ENCODE measurements at regions not wholly inside any gene's neighbourhood (a gene's known extent, or its start where the extent isn't known, plus 50 kb on each side); places are given as distances from the start of the nearest gene placed in this dataset.

DNA sequence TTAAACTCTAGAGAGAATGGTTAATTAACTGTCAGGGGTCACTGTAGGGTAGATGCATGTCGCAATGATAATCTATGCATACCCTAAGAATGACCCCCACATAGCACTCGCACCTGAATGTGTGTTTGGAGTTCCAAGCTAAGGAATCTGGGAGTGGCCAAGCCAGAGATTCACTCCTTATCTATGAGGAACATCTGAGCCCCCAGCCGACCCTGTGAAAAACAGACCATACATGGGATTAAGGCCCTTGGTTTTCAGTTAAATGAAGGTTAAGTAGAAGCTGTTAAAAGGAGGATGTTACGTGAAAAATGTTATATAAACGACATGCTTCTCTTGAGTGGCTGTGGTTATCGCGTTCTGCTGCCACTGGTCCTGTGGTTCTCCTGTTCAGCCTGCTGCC is 147.2 kb downstream of the RELL1 start:
- POLR2A ChIA-PET = no interaction called here
- Histone ChIP-seq H3K4me2 (no peak overlapping the region), H3K4me3 (no peak overlapping the region), H3K9me3 (no peaks in the 10 kb centered on the region), H3K27ac (no peak overlapping the region), H3K4me1 (no peaks in the 10 kb centered on the region)
- TF ChIP-seq, protein P1, sequence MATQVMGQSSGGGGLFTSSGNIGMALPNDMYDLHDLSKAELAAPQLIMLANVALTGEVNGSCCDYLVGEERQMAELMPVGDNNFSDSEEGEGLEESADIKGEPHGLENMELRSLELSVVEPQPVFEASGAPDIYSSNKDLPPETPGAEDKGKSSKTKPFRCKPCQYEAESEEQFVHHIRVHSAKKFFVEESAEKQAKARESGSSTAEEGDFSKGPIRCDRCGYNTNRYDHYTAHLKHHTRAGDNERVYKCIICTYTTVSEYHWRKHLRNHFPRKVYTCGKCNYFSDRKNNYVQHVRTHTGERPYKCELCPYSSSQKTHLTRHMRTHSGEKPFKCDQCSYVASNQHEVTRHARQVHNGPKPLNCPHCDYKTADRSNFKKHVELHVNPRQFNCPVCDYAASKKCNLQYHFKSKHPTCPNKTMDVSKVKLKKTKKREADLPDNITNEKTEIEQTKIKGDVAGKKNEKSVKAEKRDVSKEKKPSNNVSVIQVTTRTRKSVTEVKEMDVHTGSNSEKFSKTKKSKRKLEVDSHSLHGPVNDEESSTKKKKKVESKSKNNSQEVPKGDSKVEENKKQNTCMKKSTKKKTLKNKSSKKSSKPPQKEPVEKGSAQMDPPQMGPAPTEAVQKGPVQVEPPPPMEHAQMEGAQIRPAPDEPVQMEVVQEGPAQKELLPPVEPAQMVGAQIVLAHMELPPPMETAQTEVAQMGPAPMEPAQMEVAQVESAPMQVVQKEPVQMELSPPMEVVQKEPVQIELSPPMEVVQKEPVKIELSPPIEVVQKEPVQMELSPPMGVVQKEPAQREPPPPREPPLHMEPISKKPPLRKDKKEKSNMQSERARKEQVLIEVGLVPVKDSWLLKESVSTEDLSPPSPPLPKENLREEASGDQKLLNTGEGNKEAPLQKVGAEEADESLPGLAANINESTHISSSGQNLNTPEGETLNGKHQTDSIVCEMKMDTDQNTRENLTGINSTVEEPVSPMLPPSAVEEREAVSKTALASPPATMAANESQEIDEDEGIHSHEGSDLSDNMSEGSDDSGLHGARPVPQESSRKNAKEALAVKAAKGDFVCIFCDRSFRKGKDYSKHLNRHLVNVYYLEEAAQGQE (IDR thresholded peaks at IDR 0.05) = no peak
- TF ChIP-seq, protein P2, sequence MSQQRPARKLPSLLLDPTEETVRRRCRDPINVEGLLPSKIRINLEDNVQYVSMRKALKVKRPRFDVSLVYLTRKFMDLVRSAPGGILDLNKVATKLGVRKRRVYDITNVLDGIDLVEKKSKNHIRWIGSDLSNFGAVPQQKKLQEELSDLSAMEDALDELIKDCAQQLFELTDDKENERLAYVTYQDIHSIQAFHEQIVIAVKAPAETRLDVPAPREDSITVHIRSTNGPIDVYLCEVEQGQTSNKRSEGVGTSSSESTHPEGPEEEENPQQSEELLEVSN (IDR thresholded peaks at IDR 0.05; ENCODE audit: borderline replicate concordance, low read depth) = no peak
- TF ChIP-seq HEYL (CRISPR knock-in tag; IDR thresholded peaks at IDR 0.05) (no peak), PHF8 (IDR thresholded peaks at IDR 0.05; ENCODE audit: borderline replicate concordance, low read depth) (no peak), POLR2AphosphoS2 (conservative IDR thresholded peaks at IDR 0.05; ENCODE audit: low read length) (no peak), MAZ (IDR thresholded peaks at IDR 0.05; ENCODE audit: borderline replicate concordance, low read depth, low read length) (no peak), FOXS1 (CRISPR knock-in tag; IDR thresholded peaks at IDR 0.05) (no peak), CBX8 (IDR thresholded peaks at IDR 0.05) (no peak), EHMT2 (IDR thresholded peaks at IDR 0.05; ENCODE audit: low read depth) (no peak), CEBPB (IDR thresholded peaks at IDR 0.05) (no peak), EHF (CRISPR knock-in tag; IDR thresholded peaks at IDR 0.05) (no peak)
- TF ChIP-seq, protein P3, sequence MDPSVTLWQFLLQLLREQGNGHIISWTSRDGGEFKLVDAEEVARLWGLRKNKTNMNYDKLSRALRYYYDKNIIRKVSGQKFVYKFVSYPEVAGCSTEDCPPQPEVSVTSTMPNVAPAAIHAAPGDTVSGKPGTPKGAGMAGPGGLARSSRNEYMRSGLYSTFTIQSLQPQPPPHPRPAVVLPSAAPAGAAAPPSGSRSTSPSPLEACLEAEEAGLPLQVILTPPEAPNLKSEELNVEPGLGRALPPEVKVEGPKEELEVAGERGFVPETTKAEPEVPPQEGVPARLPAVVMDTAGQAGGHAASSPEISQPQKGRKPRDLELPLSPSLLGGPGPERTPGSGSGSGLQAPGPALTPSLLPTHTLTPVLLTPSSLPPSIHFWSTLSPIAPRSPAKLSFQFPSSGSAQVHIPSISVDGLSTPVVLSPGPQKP (IDR thresholded peaks at IDR 0.05; ENCODE audit: low read depth, low read length) = no peak
- TF ChIP-seq, protein P4, sequence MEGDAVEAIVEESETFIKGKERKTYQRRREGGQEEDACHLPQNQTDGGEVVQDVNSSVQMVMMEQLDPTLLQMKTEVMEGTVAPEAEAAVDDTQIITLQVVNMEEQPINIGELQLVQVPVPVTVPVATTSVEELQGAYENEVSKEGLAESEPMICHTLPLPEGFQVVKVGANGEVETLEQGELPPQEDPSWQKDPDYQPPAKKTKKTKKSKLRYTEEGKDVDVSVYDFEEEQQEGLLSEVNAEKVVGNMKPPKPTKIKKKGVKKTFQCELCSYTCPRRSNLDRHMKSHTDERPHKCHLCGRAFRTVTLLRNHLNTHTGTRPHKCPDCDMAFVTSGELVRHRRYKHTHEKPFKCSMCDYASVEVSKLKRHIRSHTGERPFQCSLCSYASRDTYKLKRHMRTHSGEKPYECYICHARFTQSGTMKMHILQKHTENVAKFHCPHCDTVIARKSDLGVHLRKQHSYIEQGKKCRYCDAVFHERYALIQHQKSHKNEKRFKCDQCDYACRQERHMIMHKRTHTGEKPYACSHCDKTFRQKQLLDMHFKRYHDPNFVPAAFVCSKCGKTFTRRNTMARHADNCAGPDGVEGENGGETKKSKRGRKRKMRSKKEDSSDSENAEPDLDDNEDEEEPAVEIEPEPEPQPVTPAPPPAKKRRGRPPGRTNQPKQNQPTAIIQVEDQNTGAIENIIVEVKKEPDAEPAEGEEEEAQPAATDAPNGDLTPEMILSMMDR (IDR thresholded peaks at IDR 0.05) = no peak
- CTCF ChIA-PET = no interaction called here
- no peak for ATAC-seq
- no peak for FAIRE-seq
- WGBS (ENCODE audit: missing lambda C conversion rate) = 55% methylated on average over 7 of the region's 7 CpGs
- no peak for DNase-seq (ENCODE audit: low read depth in 1 of 2, low spot score in 1 of 2)

DNA sequence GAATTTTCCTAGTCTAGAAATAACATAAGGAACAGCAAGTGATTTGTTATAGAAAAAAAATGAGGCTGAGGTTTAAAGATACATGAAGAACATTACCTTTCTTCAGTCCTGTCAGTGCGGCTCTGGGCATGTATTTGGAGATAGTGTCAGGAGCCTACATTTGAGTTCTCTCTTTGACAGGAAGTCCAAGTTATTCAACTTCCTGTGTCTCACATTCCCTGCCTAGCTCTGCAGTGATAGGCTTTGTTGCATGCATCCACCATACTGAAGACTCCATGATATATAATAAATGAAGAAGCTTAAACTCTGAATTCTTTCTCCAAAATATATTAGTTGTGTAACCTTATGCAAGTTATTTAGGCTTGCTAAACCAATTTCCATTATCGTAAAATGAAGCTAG is 148.7 kb downstream of the RELL1 start:
- no peaks in the 10 kb centered on the region for H3K9me3 ChIP-seq
- ChIA-PET CTCF (no interaction called here), POLR2A (no interaction called here)
- 77% methylated on average over 2 of the region's 2 CpGs for WGBS (ENCODE audit: missing lambda C conversion rate)
- no peak overlapping the region for H3K4me2 ChIP-seq
- H3K4me3 ChIP-seq = no peak overlapping the region
- no peaks in the 10 kb centered on the region for H3K4me1 ChIP-seq
- no peak overlapping the region for H3K27ac ChIP-seq
- no peak for DNase-seq (ENCODE audit: low read depth in 1 of 2, low spot score in 1 of 2)
- ATAC-seq = no peak
- no peak for FAIRE-seq
- TF ChIP-seq FOXS1 (CRISPR knock-in tag; IDR thresholded peaks at IDR 0.05) (no peak), FOSB (CRISPR knock-in tag; IDR thresholded peaks at IDR 0.05) (no peak), ZFP36 (IDR thresholded peaks at IDR 0.05; ENCODE audit: borderline replicate concordance, partially characterized antibody) (no peak), RCOR1 (IDR thresholded peaks at IDR 0.05; ENCODE audit: low read depth, low read length) (no peak), EP300 (IDR thresholded peaks at IDR 0.05) (no peak), CHD4 (IDR thresholded peaks at IDR 0.05; ENCODE audit: borderline replicate concordance) (no peak), ZC3H11A (IDR thresholded peaks at IDR 0.05) (no peak), FOSL2 (IDR thresholded peaks at IDR 0.05) (no peak), FOSL2 (CRISPR knock-in tag; IDR thresholded peaks at IDR 0.05) (no peak), MAZ (IDR thresholded peaks at IDR 0.05; ENCODE audit: borderline replicate concordance, low read depth, low read length) (no peak), KDM5A (IDR thresholded peaks at IDR 0.05) (no peak), RARB (CRISPR knock-in tag; IDR thresholded peaks at IDR 0.05) (no peak), CBX8 (IDR thresholded peaks at IDR 0.05) (no peak), CHD2 (IDR thresholded peaks at IDR 0.05; ENCODE audit: low read length, partially characterized antibody) (no peak), ESRRA (IDR thresholded peaks at IDR 0.05; ENCODE audit: borderline replicate concordance, low read length) (no peak)
- TF ChIP-seq, protein P3 (IDR thresholded peaks at IDR 0.05; ENCODE audit: low read depth, low read length) = no peak
- TF ChIP-seq, protein P4 (IDR thresholded peaks at IDR 0.05) = no peak
- TF ChIP-seq, protein P5, sequence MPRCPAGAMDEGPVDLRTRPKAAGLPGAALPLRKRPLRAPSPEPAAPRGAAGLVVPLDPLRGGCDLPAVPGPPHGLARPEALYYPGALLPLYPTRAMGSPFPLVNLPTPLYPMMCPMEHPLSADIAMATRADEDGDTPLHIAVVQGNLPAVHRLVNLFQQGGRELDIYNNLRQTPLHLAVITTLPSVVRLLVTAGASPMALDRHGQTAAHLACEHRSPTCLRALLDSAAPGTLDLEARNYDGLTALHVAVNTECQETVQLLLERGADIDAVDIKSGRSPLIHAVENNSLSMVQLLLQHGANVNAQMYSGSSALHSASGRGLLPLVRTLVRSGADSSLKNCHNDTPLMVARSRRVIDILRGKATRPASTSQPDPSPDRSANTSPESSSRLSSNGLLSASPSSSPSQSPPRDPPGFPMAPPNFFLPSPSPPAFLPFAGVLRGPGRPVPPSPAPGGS (IDR thresholded peaks at IDR 0.05) = no peak

Measured in A549 (cell line).